HepG2 (cell line): ENCODE measurements at regions not wholly inside any gene's neighbourhood (a gene's known extent, or its start where the extent isn't known, plus 50 kb on each side); places are given as distances from the start of the nearest gene placed in this dataset.

Source experiments
- GABPA ChIP-seq, 2 experiments: IDR thresholded peaks; 2 replicates each; pipeline ENCODE4 v1.6.1; 2011 to 2016; ENCODE audit warnings: low read depth in 2 of 2, low read length in 1 of 2, missing biosample characterization in 1 of 2, missing genetic modification characterization in 1 of 2
- HOMEZ ChIP-seq: IDR thresholded peaks from 2 replicates; pipeline ENCODE4 v1.6.1; 2016; ENCODE audit warnings: low read depth

- TF ChIP-seq HOMEZ (CRISPR knock-in tag) (no peak), GABPA (IDR thresholded peaks at IDR 0.05; ENCODE audit: low read depth, low read length) (no peak), GABPA (CRISPR knock-in tag; IDR thresholded peaks at IDR 0.05; ENCODE audit: low read depth) (no peak)
These were observed 233.2 kb upstream of the SYNDIG1 start for GRCh38 chr20:24236201-24236600.
